Neural cell (in vitro differentiated cells): ENCODE measurements at regions not wholly inside any gene's neighbourhood (a gene's known extent, or its start where the extent isn't known, plus 50 kb on each side); places are given as distances from the start of the nearest gene placed in this dataset.

ENCODE experiments used
- H2AFZ ChIP-seq: fragments of 200-600, 300-800 bp; sonication (generic), shearing (Covaris generic); 2 replicates; pipeline ENCODE4 v1.6.0; 2014; ENCODE audit warnings: low read depth, mild to moderate bottlenecking, antibody characterized with exemption, low read length, moderate library complexity
- H3F3A ChIP-seq: fragments of 200-600 bp; shearing (Covaris generic); 2 replicates; pipeline ENCODE4 v1.6.1; 2016; ENCODE audit warnings: mild to moderate bottlenecking, moderate library complexity, mixed read lengths, antibody characterized with exemption, low read length; ENCODE audit not compliant: insufficient read depth, poor library complexity, severe bottlenecking
- H3K27ac ChIP-seq: fragments of 200-600, 300-800 bp; sonication (generic), shearing (Covaris generic); 2 replicates; pipeline ENCODE4 v1.5.1; 2014; ENCODE audit warnings: mild to moderate bottlenecking, low read length, moderate library complexity
- H3K27me3 ChIP-seq: fragments of 300-800, 200-600 bp; sonication (generic), shearing (Covaris generic); 2 replicates; pipeline ENCODE4 v1.6.0; 2014; ENCODE audit warnings: mild to moderate bottlenecking, low read depth, low read length, moderate library complexity; ENCODE audit not compliant: insufficient read depth
- H3K36me3 ChIP-seq: fragments of 300-800, 200-600 bp; sonication (generic), shearing (Covaris generic); 2 replicates; pipeline ENCODE4 v1.5.1; 2014; ENCODE audit warnings: mild to moderate bottlenecking, antibody characterized with exemption, low read length, moderate library complexity; ENCODE audit not compliant: insufficient read depth
- H3K4me2 ChIP-seq: fragments of 300-800, 200-600 bp; sonication (generic), shearing (Covaris generic); 2 replicates; pipeline ENCODE4 v1.6.0; 2014; ENCODE audit warnings: mild to moderate bottlenecking, low read length
- H3K4me3 ChIP-seq: fragments of 300-800, 200-600 bp; sonication (generic), shearing (Covaris generic); 2 replicates; pipeline ENCODE4 v1.5.1; 2014; ENCODE audit warnings: mild to moderate bottlenecking, low read length, moderate library complexity
- H3K79me2 ChIP-seq: fragments of 200-600 bp; shearing (Covaris generic); replicated peaks from 2 replicates; pipeline ENCODE4 v1.6.0; 2014; ENCODE audit warnings: mild to moderate bottlenecking, low read length, moderate library complexity; ENCODE audit not compliant: insufficient read depth
- H3K9ac ChIP-seq: fragments of 300-800, 200-600 bp; sonication (generic), shearing (Covaris generic); 2 replicates; pipeline ENCODE4 v1.6.1; 2016; ENCODE audit warnings: mild to moderate bottlenecking, low read length, mixed read lengths
- H3K9me2 ChIP-seq: fragments of 200-600 bp; shearing (Covaris generic); 2 replicates; pipeline ENCODE4 v1.6.1; 2016; ENCODE audit warnings: mild to moderate bottlenecking, low read length, mixed read lengths; ENCODE audit not compliant: insufficient read depth
- H3K9me3 ChIP-seq: fragments of 200-600, 300-800 bp; sonication (generic), shearing (Covaris generic); 2 replicates; pipeline ENCODE4 v1.6.1; 2016; ENCODE audit warnings: mild to moderate bottlenecking, mixed run types, low read length, moderate library complexity, mixed read lengths
- H4K20me1 ChIP-seq: fragments of 200-600 bp; shearing (Covaris generic); 2 replicates; pipeline ENCODE4 v1.6.1; 2016; ENCODE audit warnings: mild to moderate bottlenecking, mixed run types; ENCODE audit not compliant: insufficient read depth
- CTCF ChIP-seq: fragments of 450-650 bp; IDR thresholded peaks from 2 replicates; pipeline ENCODE4 v1.5.1; 2014; ENCODE audit warnings: antibody characterized with exemption, mild to moderate bottlenecking, moderate library complexity; ENCODE audit not compliant: poor library complexity, severe bottlenecking
- EP300 ChIP-seq: fragments of 450-650 bp; conservative IDR thresholded peaks from 2 replicates; pipeline ENCODE4 v1.6.1; 2014; ENCODE audit warnings: antibody characterized with exemption, mild to moderate bottlenecking, moderate library complexity; ENCODE audit not compliant: poor library complexity, severe bottlenecking
- EZH2 ChIP-seq: fragments of 200-600, 300-800 bp; shearing (Covaris generic), sonication (generic); IDR thresholded peaks from 2 replicates; pipeline ENCODE4 v1.6.1; 2014; ENCODE audit warnings: antibody characterized with exemption, low read length, borderline replicate concordance, mild to moderate bottlenecking; ENCODE audit not compliant: insufficient read depth, poor library complexity, severe bottlenecking
- MXI1 ChIP-seq: fragments of 450-650 bp; conservative IDR thresholded peaks from 2 replicates; pipeline ENCODE4 v1.6.1; 2014; ENCODE audit warnings: antibody characterized with exemption, mild to moderate bottlenecking; ENCODE audit not compliant: poor library complexity, severe bottlenecking
- POLR2AphosphoS5 ChIP-seq: IDR thresholded peaks from 2 replicates; pipeline ENCODE4 v1.6.1; 2012
- RAD21 ChIP-seq: fragments of 450-650 bp; conservative IDR thresholded peaks from 2 replicates; pipeline ENCODE4 v1.6.1; 2014; ENCODE audit warnings: antibody characterized with exemption, mild to moderate bottlenecking, moderate library complexity
- REST ChIP-seq: IDR thresholded peaks from 2 replicates; pipeline ENCODE4 v1.6.1; 2012; ENCODE audit warnings: borderline replicate concordance
- SMC3 ChIP-seq: fragments of 450-650 bp; conservative IDR thresholded peaks from 2 replicates; pipeline ENCODE4 v1.6.1; 2014; ENCODE audit warnings: antibody characterized with exemption, mild to moderate bottlenecking, moderate library complexity; ENCODE audit not compliant: poor library complexity
- TAF1 ChIP-seq: IDR thresholded peaks from 2 replicates; pipeline ENCODE4 v1.6.1; 2012; ENCODE audit warnings: low read depth

- H3K79me2 ChIP-seq, result no peaks in the 10 kb centered on the region
- TF ChIP-seq RAD21 (no peak), SMC3 (no peak), EZH2 (no peak), POLR2AphosphoS5 (no peak), TAF1 (no peak), CTCF (no peak), REST (no peak), EP300 (no peak), MXI1 (no peak)
- H3K4me2 ChIP-seq, result no peak overlapping the region
- no peak overlapping the region for H3K27ac ChIP-seq
- no peaks in the 10 kb centered on the region for H3K9me3 ChIP-seq
- no peaks in the 10 kb centered on the region for H3K36me3 ChIP-seq
- H2AFZ ChIP-seq, result no peak overlapping the region
- no peaks in the 10 kb centered on the region for H3K27me3 ChIP-seq
- H3F3A ChIP-seq, result no peaks in the 10 kb centered on the region
- no peaks in the 10 kb centered on the region for H3K9me2 ChIP-seq
- no peaks in the 10 kb centered on the region for H4K20me1 ChIP-seq
- no peak overlapping the region for H3K4me3 ChIP-seq
- no peak overlapping the region for H3K9ac ChIP-seq
These were observed 54.3 kb upstream of the SLC39A10 start for GRCh38 chr2:195602687-195603086.

GRCh38 chr2:195601361-195601760, 55.7 kb upstream of the SLC39A10 start:
- Histone ChIP-seq H3K9ac (no peak overlapping the region), H3K4me3 (no peak overlapping the region), H3K79me2 (no peaks in the 10 kb centered on the region), H3K27me3 (no peaks in the 10 kb centered on the region), H3K36me3 (no peaks in the 10 kb centered on the region), H4K20me1 (no peaks in the 10 kb centered on the region), H3K27ac (no peak overlapping the region), H3K9me2 (no peaks in the 10 kb centered on the region), H2AFZ (no peak overlapping the region), H3K9me3 (no peaks in the 10 kb centered on the region), H3K4me2 (no peak overlapping the region), H3F3A (no peaks in the 10 kb centered on the region)
- TF ChIP-seq SMC3 (no peak), EZH2 (no peak), EP300 (no peak), MXI1 (no peak), RAD21 (no peak), CTCF (no peak)
